ENCODE measurements at regions not wholly inside any gene's neighbourhood (a gene's known extent, or its start where the extent isn't known, plus 50 kb on each side); places are given as distances from the start of the nearest gene placed in this dataset.

- Histone ChIP-seq H3K36me3 (ENCODE audit: control insufficient read depth, insufficient read depth, low read length) (no peaks in the 10 kb centered on the region), H3K23ac (ENCODE audit: low read depth, low read length) (no peak overlapping the region), H3K4me3 (ENCODE audit: insufficient read depth, low read depth, low read length) (no peak overlapping the region), H4K8ac (ENCODE audit: low read depth in 2 of 2, low read length in 2 of 2) (no peak overlapping the region), H2BK15ac (ENCODE audit: low read depth, low read length) (no peak overlapping the region), H3K27me3 (ENCODE audit: control insufficient read depth, insufficient read depth, low read length) (no peaks in the 10 kb centered on the region), H3K27ac (ENCODE audit: insufficient read depth, low read length) (no peak overlapping the region), H3K18ac (ENCODE audit: low read depth, low read length) (no peak overlapping the region), H3K4me2 (ENCODE audit: low read depth, low read length) (no peak overlapping the region), H4K5ac (ENCODE audit: low read depth, low read length) (no peak overlapping the region), H2AK5ac (ENCODE audit: low read depth, low read length) (no peak overlapping the region), H2BK120ac (ENCODE audit: low read depth, low read length) (no peak overlapping the region), H3K14ac (replicated peaks; ENCODE audit: low read depth, low read length) (no peak overlapping the region), H3K4ac (ENCODE audit: low read depth, low read length) (no peak overlapping the region), H3K9me3 (ENCODE audit: control insufficient read depth, insufficient read depth, low read length) (no peaks in the 10 kb centered on the region), H4K91ac (ENCODE audit: insufficient read depth, low read depth, low read length) (no peak overlapping the region), H2AK9ac (replicated peaks; ENCODE audit: low read depth, low read length, poor library complexity) (no peak overlapping the region), H2AFZ (replicated peaks; ENCODE audit: low read length, poor library complexity) (no peak overlapping the region), H2BK5ac (ENCODE audit: low read depth, low read length, poor library complexity, severe bottlenecking) (no peak overlapping the region), H3K79me1 (ENCODE audit: low read depth in 1 of 2, low read length in 2 of 2) (no peaks in the 10 kb centered on the region), H2BK20ac (ENCODE audit: low read depth, low read length) (no peak overlapping the region), H4K20me1 (ENCODE audit: insufficient read depth, low read length) (no peaks in the 10 kb centered on the region), H3K56ac (ENCODE audit: extremely low read depth, insufficient read depth, low read length) (no peak overlapping the region), H3K4me1 (ENCODE audit: control insufficient read depth, insufficient read depth, low read length) (no peaks in the 10 kb centered on the region), H3K9ac (ENCODE audit: low read depth, low read length) (no peak overlapping the region), H3K9me1 (ENCODE audit: insufficient read depth, low read length) (no peaks in the 10 kb centered on the region)
- no CpG with 5 or more reads among the region's 1 CpG for WGBS, 2 experiments (ENCODE audit: extremely low coverage in 2 of 2, insufficient read length in 1 of 2)
- intact Hi-C loops (cut with micrococcal nuclease): no loop called here
- ATAC-seq (ENCODE audit: low read depth) (no peak), DNase-seq (no peak)
- in situ Hi-C loops (cut with MboI; ENCODE audit: low sequenced_read_pairs): no loop called here
- no TSS peak for BruUV-seq (replicated peaks)
- ChIA-PET POLR2A (ENCODE audit: unreplicated experiment) (no interaction called here), CTCF (no interaction called here)
- dilution Hi-C loops (cut with HindIII; ENCODE audit: low sequenced_read_pairs, unreplicated experiment): no loop called here
- no peak for TF ChIP-seq CHD1 (IDR thresholded peaks at IDR 0.05; ENCODE audit: low read depth, low read length)
- no peak for TF ChIP-seq RCOR1 (IDR thresholded peaks at IDR 0.05; ENCODE audit: insufficient replicate concordance, low read length)
- TF ChIP-seq CEBPB (IDR thresholded peaks at IDR 0.05; ENCODE audit: low read depth, low read length): no peak
- no peak for TF ChIP-seq ELK1 (IDR thresholded peaks at IDR 0.05; ENCODE audit: borderline replicate concordance, low read depth, low read length)
- no peak for TF ChIP-seq BHLHE40 (IDR thresholded peaks at IDR 0.05; ENCODE audit: low read depth, low read length)
- TF ChIP-seq RFX5 (IDR thresholded peaks at IDR 0.05; ENCODE audit: low read depth, low read length): no peak
- TF ChIP-seq, protein P1, sequence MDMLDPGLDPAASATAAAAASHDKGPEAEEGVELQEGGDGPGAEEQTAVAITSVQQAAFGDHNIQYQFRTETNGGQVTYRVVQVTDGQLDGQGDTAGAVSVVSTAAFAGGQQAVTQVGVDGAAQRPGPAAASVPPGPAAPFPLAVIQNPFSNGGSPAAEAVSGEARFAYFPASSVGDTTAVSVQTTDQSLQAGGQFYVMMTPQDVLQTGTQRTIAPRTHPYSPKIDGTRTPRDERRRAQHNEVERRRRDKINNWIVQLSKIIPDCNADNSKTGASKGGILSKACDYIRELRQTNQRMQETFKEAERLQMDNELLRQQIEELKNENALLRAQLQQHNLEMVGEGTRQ (IDR thresholded peaks at IDR 0.05; ENCODE audit: low read depth, low read length): no peak
Observed at GRCh38 chr6:125655511-125655910, 93.9 kb upstream of the HEY2 start.
